A549 (cell line): ENCODE measurements at regions not wholly inside any gene's neighbourhood (a gene's known extent, or its start where the extent isn't known, plus 50 kb on each side); places are given as distances from the start of the nearest gene placed in this dataset.

Source experiments
- CTCF ChIP-seq: fragments of >200 bp; sonication (Bioruptor Twin); formaldehyde crosslinking; IDR thresholded peaks from 3 replicates; pipeline ENCODE4 v1.5.1; 2016
- EHMT2 ChIP-seq: fragments of 200-600 bp; sonication (generic); IDR thresholded peaks from 2 replicates; pipeline ENCODE4 v1.6.1; 2016; ENCODE audit warnings: antibody characterized with exemption, low read depth, mild to moderate bottlenecking, moderate library complexity
- GATA3 ChIP-seq: IDR thresholded peaks from 2 replicates; pipeline ENCODE4 v1.6.1; 2012; ENCODE audit warnings: borderline replicate concordance
- JUNB ChIP-seq: fragments of >200 bp; sonication (Bioruptor Twin); formaldehyde crosslinking; IDR thresholded peaks from 2 replicates; pipeline ENCODE4 v1.6.1; 2016
- MYC ChIP-seq: IDR thresholded peaks from 2 replicates; pipeline ENCODE4 v1.6.1; 2012; ENCODE audit warnings: mild to moderate bottlenecking, inconsistent platforms, low read length, improper control_type of control experiment, borderline replicate concordance
- POLR2A ChIP-seq: IDR thresholded peaks from 2 replicates; pipeline ENCODE4 v1.6.1; 2012; ENCODE audit warnings: mild to moderate bottlenecking, low read length
- POLR2AphosphoS2 ChIP-seq: conservative IDR thresholded peaks from 2 replicates; pipeline ENCODE4 v1.6.1; 2012; ENCODE audit warnings: low read length, improper control_type of control experiment, inconsistent platforms
- RAD21 ChIP-seq, 2 experiments: fragments of >200 bp in 1 of 2; sonication (Bioruptor Twin) in 1 of 2; formaldehyde crosslinking in 1 of 2; IDR thresholded peaks in 1 of 2; conservative IDR thresholded peaks in 1 of 2; 2 replicates in 1 of 2; 3 replicates in 1 of 2; pipeline ENCODE4 v1.6.1; 2012 to 2018; ENCODE audit warnings: inconsistent platforms in 1 of 2

DNA sequence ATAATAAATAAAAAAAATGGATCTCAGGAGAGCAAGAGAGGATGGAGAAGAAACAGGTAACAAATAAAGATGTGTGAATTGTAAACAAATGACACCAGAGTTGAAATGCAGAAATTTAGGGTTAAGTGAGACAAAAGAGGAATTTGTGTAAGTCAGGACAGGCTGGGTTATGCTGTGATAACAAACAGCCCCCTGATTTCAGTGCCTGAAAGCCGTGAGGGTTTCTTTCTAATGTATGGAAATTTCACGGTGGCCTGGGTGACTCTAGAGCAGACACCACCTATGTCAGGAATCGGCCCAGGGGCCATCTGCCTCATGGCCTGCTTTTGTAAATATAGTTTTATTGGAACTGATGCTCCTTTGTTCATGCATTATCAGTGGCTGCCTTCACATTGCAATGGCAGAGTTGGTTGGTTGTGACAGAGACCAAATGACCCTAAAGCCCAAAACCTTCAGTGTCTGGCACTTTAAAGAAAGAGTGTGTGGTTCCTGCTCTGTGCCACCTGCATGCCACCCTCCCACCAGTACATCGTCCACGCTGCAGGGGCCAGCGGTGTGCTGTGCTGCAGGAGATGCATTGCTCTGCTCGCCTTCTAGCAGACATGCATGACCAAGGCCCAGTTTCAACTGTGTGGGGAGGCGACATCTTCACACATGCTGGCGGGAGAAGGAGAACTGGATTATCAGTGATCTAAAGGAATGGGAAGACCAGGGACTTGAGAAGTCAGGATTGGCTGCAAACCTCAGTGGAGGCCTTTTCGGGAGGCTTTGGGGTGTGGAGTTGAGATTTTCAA, 221.2 kb upstream of the APCDD1 start:
- no peak for TF ChIP-seq CTCF
- no peak for TF ChIP-seq POLR2A
- no peak for TF ChIP-seq POLR2AphosphoS2
- TF ChIP-seq JUNB = no peak
- TF ChIP-seq MYC = no peak
- no peak for TF ChIP-seq GATA3
- no peak for TF ChIP-seq EHMT2
- TF ChIP-seq RAD21 (conservative IDR thresholded peaks at IDR 0.05 in 1 of 2, IDR thresholded peaks at IDR 0.05 in 1 of 2) = no peak
